GM21717 (cell line): ENCODE measurements at regions not wholly inside any gene's neighbourhood (a gene's known extent, or its start where the extent isn't known, plus 50 kb on each side); places are given as distances from the start of the nearest gene placed in this dataset.

Experiments used
- ATAC-seq: cut with Tn5 transposase; IDR thresholded peaks from one replicate; pipeline ENCODE4 v1.9.1; 2021; ENCODE audit warnings: mild to moderate bottlenecking, moderate library complexity; ENCODE audit not compliant: unreplicated experiment

DNA sequence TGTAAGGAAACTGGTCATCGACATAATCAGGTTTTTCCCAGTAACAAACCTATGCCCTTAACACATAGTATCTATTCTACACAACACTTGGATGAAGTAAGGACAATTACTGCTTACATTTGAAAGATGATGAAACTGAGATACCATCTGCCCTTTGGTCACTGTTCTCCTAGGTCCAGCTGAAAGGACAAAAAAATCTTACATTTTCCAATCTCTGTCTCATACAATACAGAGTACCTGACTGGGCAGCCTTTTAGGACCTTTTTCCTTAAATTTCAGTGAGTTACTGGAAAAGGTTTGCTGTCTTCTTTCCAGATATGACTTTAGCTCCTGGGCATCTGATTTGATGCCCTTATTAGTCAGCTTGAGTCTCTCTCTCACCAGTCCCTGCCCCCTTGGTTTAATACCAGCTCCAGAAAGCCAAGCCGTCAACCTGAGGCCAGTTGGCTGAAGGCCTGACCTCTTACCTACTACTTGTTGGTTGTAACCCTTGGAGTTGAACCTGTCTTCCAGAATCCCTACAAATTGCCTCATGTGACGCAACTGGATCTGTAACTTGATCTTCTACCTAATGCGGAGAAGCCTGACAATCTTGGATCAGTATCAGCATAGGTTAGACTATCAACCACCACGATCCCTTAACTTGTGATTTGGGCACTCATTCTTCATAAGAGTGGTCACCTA, 355.3 kb upstream of the ZNF385D start:
- ATAC-seq = no peak

DNA sequence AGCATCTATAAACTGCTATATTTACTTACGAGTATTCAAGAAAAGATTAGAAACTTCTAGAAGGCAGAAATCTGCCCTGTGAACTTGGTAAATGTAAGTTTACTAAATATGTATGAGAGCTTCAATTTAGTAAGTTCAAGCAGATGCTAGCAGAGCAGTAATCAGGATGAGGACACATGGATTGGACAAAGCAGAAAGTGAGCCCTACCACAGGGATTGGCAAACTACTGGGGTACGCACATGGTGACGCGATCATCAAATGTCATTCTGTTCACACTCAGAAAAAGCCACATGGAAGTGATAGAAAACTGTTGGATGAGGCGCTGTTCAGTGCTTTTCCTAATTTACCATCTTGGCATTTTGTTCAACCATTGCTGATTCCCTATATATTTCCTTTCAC, 360.2 kb upstream of the ZNF385D start:
- no peak for ATAC-seq

DNA sequence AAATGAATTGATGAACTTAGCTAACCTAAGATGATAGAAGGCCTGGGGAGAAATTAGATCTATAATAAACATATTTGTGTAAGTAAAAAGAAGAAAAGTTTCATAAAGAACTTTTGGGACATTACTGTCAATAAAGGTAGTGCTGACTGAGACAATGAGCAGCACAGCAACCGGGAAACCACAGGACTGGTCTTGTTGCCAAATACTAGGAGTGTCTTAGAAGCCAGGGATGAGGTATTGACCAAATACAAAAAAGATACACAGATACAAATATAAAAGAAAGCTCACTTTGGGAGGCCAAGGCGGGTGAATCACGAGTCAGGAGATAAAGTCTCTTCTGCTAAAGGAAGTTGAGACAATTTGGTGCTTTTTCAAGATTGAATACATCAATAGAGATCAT, 362.4 kb upstream of the ZNF385D start:
- no peak for ATAC-seq

DNA sequence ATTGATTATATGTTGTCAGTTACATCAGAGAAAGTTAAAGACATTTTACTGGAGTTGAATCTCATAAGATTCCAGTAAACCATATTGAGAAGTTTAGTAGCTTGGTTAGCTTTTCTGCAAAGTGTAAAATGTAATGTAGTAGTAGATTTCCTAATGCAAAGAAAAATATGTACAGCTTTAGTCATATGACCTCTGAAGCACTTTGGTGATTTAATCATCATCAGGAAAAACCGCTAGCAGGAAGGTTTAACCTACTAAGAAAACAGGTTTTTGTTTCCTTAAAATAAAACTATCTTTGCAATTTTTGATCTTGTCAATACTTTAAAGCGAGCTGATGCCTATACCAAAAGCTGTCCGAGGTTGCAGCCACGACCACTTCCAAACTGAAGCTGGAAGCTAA, 364.6 kb upstream of the ZNF385D start:
- ATAC-seq = no peak

DNA sequence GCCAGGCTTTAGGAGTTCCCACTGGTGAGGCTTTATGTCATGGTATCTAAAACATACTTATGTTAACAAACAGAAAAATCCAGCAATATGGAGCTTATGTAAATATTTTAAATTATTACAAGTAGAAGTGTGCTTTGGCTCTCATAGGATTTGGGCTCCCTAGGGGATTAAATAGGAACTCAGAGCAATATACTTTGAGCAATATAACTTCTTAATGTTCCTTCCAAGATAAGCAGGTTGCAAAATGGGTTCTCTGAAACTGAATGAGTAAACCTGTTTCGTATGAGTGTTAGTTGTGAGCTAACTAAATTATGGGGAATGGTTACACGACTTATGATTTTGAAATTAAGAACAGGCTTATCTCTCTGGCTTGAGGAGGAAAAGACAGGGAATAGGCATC, 366.1 kb upstream of the ZNF385D start:
- ATAC-seq = no peak

DNA sequence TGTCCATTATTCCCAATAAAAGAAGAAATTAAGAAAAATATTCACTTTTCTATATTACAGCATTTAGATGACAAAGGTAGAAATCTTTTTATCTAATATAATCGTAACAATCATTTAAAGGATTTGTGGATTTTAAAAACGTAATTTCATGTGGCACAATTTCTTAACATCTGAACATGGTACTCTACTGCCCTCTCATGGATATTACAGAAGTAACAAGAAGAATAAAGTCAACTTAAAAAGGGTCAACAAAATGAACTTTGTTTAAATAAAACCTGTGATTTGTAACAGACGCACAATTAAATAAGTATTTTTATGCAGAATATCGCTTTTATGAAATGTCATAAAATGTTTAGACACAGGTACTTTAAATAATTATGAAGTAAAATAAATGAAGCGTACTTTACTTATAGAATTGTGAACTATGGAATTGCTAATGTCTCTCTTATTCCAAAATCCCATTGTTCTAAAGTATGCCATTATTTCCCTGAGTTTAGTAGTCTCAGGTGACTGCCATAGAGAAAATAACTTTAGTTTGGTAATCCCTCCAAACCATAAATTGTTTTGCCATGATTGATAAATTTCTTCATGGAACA, 366.8 kb upstream of the ZNF385D start:
- ATAC-seq = no peak

DNA sequence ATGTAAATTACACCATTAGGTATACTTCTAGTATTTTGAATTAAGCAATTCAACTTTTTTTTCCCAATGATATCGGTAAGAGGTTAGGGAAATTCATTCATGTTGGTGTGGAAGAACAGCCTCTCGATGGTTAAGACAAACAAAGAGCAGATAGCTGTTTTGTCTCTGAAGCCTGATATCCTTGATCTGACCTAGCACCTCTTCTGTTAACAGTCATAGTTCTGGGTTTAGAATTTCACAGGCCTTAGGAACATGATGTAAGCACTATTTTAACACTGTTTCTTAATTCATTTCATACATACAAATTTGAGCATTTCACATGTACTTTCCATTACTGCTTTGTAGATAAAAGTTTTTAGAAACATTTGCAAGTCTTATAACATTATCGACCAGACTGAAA, 367.5 kb upstream of the ZNF385D start:
- ATAC-seq = no peak

DNA sequence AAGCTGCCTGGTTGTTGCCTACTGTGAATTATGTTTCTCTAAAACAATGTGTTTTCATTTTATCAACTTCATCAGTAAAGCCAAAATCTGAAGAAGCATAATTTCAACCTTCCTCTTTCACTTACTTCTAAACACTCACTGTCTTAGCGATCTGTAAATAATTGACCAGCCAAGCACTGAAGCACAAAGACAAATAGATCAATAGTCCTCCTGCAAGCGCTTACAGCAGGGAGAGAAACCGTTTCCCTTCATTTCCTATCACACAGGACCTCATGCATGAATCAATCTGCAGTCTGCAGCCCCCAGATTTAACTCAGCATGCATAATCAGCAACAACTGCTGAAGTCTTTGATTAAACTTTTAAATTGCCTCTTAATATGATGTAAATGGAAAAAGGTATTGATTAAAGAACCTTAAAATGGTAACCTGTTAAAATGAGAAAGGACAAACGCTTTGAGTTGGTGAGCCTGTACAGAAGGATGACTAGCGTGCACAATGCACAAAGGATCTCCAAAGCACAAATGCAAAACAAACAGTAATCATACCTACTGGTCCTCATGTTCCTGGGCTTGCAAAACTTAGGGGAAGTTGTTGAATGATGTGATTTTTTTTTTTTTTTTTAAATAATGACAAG, 370.2 kb upstream of the ZNF385D start:
- peak; percentile 55 for ATAC-seq

DNA sequence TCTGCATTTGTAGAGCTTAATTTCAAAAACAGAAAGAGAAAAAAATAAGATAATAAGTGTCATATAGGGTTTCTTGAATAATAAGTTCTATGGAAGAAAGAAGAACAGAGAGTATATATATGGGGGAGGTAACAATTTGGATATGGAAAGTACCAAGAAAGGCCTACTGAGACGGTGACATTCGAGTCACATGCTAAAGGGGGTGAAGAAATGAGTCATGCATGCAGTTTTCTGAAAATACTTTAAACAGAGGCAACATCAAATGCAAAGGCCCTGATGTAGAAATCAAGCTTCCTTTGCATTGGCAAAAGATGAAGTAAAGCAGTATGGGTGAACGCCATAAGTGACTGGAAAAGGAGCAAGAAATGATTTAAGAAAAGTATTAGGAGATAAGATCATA, 371.6 kb upstream of the ZNF385D start:
- ATAC-seq = peak; percentile 84

DNA sequence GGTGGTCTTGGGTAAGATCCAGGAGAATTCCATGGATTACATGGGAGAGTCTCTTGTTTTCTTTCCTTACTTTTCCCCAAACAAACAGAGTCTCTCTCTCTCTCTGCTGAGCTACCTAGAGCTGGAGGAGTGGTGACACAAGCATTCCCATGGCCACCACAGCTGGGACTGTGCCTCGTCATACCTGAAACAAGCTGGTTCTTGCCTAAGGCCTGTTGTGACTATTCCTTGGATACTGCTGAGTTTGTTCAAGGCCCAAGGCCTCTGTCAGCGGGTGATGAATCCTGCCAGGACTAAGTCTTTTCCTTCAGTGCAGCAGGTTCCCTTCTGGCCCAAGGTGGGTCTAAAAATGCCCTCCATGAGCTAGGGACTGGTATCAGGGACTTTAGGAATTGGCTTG, 378.1 kb upstream of the ZNF385D start:
- no peak for ATAC-seq

DNA sequence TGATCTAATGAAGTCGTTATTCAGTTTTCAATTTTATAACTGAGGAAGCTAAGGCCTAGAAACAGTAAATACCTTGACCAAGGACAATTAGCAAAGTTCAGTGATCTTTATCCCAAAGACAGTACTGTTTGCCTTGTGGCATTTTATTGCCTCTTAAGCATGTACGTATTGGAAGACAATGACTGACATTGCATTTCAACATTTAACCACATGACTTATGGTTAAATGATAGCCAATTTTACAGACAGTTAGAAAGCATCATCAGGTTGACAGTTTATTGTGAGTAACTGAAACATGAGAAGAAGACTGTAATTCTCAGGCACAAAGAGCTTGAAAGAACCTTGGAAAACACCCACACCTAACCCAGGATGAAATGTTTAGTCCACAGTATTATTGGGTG, 390.8 kb upstream of the ZNF385D start:
- ATAC-seq = no peak

DNA sequence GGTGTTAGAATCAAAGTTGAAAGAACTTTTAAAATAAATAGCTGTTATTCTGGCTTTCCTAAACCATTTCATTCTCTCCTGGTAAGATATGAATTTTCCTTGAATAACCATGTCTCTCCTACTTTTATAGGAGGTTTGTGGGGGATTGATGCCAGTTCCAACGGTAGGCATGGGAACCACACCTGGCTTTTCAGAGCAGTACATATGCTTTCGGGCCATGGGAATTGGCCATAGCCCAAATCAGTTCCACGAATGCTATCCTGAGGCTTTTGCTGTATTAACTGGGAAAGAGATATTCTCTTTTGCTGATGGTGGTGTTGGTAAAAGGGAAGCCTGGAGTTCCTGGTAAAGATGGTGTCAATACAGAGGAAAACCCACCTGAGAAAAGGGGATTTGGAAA, 396.2 kb upstream of the ZNF385D start:
- no peak for ATAC-seq

DNA sequence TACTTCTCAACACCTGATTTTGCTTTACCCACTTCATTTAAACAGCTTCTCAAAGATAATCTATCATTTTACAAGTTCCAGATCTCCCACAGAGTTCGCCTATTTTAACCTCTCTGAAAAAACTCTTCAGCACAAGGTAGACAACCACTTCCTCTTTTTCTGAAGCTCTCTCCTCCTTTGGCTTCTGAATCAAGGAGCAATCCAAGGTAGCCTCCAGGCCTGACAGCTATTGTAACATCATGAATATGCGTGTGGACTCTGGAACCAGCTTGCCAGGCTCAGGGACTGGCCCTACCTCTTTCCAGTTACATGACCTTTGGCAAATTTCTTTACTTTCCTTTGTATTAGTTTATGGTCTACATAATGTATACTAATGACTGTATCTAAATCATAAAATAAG, 405.9 kb upstream of the ZNF385D start:
- no peak for ATAC-seq

DNA sequence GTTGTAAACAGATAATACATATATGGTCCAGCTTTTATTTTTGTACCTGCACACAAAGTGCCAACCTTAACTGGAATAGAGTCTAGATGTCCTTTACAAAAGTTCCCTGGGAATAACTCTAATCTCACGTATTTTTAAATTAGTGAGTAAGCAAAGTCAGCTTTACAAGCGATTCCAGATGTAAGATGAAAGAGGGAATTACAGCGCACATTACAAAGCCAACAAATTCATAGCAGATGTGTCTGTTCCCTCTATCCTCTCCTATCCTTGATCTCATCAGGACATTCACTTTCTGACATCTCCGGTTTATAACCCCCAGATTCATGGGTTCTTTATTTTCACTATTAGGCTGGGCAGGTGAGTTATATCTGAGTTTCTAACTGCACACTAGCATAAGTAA, 406.8 kb upstream of the ZNF385D start:
- no peak for ATAC-seq

DNA sequence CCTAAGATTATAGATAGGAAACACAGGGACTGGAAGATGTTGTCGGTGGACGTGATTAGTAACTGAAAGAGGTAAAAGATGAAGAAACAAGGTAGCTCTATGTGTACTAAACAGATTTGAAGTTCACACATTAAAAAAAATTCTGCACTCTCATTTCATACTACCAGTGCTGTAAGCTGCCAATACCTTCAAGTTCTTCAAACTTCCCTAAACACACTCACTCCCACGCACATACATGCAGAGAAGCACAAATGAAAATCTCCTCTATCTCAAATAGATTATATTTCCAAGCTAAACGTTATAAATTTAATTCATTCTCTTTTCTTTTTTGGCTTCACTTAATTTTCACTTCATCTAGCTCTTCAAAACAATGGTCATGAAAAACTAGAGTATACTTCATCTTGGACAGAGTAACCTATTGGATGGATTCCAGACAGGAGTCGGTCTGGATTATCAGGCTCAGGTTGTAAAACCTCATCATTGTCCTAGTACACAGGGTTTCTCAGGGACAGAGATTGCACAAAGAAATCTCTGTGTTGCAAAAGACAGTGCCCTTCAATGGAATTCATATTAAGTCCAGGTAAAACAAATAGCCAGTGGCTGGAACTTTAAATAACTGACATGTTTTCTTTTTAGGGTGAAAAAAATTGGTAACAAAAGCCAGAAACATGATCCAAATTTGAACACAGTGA, 408.1 kb upstream of the ZNF385D start:
- no peak for ATAC-seq

DNA sequence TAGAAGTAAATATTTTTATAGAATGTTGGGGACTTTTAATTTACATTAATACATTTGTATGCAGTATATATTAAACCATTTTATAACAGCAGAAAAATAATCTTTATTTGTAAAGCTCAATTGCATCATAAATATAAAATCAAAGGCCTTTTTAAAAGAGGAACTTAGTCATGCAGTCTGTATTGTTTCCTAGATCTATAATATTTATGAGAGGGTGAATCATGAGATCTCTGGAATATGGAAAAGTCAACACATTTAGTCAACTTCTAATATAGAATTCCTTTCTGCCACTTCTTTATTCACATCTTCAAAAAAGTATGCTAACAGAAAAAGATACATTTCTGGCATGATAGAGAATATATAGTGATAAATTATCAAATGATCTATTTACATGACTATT, 410.3 kb upstream of the ZNF385D start:
- no peak for ATAC-seq

DNA sequence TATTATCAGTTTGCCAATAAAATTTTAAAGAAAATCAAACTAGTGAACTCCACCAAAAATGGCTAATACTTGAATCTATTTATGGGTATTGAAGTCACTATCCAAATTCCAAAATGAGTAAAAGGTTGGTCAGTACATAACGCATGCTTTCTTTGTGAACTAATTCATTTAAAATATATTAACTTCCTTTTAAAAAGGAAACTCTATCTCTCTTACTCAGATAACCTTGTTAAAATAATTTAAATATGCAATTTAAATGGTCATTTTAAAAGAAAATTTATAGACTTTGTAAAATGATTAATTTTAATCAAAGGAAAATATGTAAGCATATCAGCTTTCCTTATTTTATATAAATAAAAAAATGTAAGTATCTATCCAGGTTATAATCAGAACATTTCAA, 419.4 kb upstream of the ZNF385D start:
- ATAC-seq = no peak

DNA sequence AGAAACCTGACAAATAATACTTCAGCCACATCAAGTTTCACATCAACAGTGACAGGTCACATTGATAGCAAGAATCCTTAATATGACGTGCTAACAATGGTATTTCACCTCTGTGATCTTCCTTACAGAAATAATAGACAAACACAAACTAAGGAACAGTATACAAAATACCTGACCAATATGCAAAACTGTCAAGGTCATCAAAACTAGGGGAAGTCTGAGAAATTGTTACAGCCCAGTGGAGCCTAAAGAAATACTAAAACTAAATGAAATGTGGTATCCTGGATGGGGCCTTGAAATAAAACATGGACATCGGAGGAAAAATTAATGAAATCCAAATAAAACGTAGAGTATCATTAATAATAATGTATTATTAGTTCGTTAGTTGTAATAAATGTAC, 422.0 kb upstream of the ZNF385D start:
- ATAC-seq = no peak

DNA sequence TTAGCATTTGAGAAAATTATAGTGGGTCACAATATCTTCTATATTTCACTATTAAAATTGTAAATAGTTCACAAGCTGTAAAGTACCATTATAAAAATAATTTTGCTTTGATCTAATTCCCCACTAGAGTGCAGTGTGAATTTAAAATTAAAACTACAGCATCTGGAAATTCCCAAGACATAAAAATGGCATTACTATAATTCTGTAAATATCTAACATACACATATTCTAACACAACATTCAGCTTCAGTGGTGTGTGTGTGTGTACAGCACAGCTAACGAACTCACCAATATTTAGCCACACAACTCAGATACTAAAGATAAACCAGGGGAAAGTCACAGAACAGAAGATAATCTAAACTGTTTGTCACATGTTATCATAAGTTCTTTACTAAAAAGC, 424.9 kb upstream of the ZNF385D start:
- no peak for ATAC-seq

DNA sequence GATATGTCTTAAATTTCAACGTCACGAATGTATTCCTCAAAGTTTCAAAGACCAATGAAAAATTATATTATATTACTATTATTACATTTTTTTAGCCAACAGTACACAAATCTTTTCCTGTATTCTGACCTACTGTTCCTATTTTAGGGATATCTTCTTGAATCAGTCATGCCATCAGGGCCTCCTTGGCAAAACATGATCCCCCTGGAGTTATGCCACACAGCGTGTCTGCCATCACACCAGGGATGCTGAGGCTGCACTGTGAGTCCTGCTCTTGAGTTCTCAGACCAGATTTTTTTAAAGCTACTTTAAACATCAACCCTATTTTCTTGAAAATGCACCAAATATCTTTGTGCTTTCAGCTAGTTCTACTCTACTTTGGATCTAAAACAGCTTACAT, 425.9 kb upstream of the ZNF385D start:
- no peak for ATAC-seq

DNA sequence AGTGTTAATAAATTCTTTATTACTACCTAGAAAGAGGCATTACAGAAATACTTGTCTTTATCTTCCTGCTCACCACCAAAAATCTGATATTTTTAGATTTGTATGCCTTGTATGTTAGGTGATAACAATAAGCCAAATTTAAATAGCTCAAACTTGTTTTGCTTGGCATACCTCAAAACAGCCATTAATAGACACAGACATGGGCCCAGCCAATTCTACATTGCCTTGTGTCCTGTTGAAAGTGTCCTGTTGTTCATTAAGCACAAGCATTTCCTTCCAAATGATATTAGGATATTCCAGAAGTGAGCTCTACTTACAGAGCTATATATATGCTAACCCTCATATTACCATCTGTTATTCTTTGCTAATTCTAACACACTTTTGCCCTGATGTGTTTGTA, 438.6 kb upstream of the ZNF385D start:
- no peak for ATAC-seq

DNA sequence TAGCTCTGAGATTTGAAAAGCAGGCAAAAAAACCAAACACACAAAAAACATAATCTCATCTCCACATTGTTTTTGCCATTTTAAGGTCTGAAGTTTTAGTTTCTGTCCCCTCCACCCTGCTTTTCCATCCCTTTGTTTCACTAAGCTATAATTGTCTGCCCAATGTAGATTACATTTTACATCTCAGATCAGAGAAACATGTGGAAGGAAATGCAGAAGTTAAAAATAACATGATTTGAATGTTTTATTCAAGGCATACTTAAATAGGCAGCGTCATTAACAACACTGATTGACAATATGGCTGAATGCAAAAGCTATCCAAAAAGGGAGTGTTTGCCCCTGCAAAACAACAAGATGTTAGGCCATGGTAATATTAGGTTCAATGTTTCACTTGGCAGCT, 448.1 kb upstream of the ZNF385D start:
- no peak for ATAC-seq
